Left ventricle myocardium inferior (tissue), 1 donor: ENCODE measurements at regions not wholly inside any gene's neighbourhood (a gene's known extent, or its start where the extent isn't known, plus 50 kb on each side); places are given as distances from the start of the nearest gene placed in this dataset.

Source experiments
- DNase-seq: peaks from one replicate; pipeline ENCODE4 v3.0.0-alpha.2; 2020
- H3K27ac ChIP-seq: fragments of 200-600 bp; replicated peaks from 2 replicates; pipeline ENCODE4 v1.8.0; 2021
- H3K27me3 ChIP-seq: fragments of 200-600 bp; 2 replicates; pipeline ENCODE4 v1.8.0; 2021; ENCODE audit warnings: low read depth
- H3K36me3 ChIP-seq: fragments of 200-600 bp; 2 replicates; pipeline ENCODE4 v1.8.0; 2021
- H3K4me1 ChIP-seq: fragments of 200-600 bp; 2 replicates; pipeline ENCODE4 v1.8.0; 2021
- H3K4me3 ChIP-seq: fragments of 200-600 bp; 2 replicates; pipeline ENCODE4 v1.8.0; 2021; ENCODE audit warnings: mild to moderate bottlenecking, moderate library complexity
- H3K9me3 ChIP-seq: fragments of 200-600 bp; replicated peaks from 2 replicates; pipeline ENCODE4 v1.8.0; 2021
- intact Hi-C: fragments of 100-400 bp; cut with micrococcal nuclease; formaldehyde crosslinking; loops from one replicate; pipeline ENCODE4 v1.11.0; 2022
- TF ChIP-seq, protein P1 (sequence below): fragments of 200-600 bp; IDR thresholded peaks from 2 replicates; pipeline ENCODE4 v1.8.0; 2021; ENCODE audit warnings: antibody characterized with exemption, mild to moderate bottlenecking, borderline replicate concordance
- donor health status: DM: no; HTN: yes; CAD: no; lungs with severe emphysema.

DNA sequence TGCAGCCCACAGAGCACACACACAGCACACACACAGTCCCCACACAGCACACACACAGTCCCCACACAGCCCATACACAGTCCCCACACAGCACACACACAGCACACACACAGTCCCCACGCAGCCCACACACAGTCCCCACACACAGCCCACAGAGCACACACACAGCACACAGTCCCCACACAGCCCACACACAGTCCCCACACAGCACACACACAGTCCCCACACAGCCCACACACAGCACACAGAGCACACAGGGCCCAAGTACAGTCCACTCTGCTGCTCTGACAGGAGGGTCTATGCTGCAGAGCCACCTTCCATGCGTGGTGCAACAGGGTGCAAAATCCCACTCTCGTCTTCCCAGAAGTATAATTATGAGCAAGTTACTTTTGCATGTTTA is 240.5 kb upstream of the SALL3 start:
- Histone ChIP-seq H3K4me1 (no peaks in the 10 kb centered on the region), H3K27me3 (peaks cover 35% of the 10 kb centered on the region), H3K9me3 (no peaks in the 10 kb centered on the region), H3K27ac (no peak overlapping the region), H3K4me3 (no peak overlapping the region), H3K36me3 (no peaks in the 10 kb centered on the region)
- intact Hi-C loops = no loop called here
- TF ChIP-seq, protein P1, sequence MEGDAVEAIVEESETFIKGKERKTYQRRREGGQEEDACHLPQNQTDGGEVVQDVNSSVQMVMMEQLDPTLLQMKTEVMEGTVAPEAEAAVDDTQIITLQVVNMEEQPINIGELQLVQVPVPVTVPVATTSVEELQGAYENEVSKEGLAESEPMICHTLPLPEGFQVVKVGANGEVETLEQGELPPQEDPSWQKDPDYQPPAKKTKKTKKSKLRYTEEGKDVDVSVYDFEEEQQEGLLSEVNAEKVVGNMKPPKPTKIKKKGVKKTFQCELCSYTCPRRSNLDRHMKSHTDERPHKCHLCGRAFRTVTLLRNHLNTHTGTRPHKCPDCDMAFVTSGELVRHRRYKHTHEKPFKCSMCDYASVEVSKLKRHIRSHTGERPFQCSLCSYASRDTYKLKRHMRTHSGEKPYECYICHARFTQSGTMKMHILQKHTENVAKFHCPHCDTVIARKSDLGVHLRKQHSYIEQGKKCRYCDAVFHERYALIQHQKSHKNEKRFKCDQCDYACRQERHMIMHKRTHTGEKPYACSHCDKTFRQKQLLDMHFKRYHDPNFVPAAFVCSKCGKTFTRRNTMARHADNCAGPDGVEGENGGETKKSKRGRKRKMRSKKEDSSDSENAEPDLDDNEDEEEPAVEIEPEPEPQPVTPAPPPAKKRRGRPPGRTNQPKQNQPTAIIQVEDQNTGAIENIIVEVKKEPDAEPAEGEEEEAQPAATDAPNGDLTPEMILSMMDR = no peak
- DNase-seq = no peak

GRCh38 chr18:78739882-78740677 is 239.5 kb upstream of the SALL3 start:
- Histone ChIP-seq H3K27me3 (peaks cover 44% of the 10 kb centered on the region), H3K4me3 (no peak overlapping the region), H3K36me3 (no peaks in the 10 kb centered on the region), H3K9me3 (no peaks in the 10 kb centered on the region), H3K4me1 (no peaks in the 10 kb centered on the region), H3K27ac (no peak overlapping the region)
- no peak for DNase-seq
- intact Hi-C loops = no loop called here
- TF ChIP-seq, protein P1 = no peak

GRCh38 chr18:78740876-78741275 is 238.7 kb upstream of the SALL3 start:
- no peak overlapping the region for H3K4me3 ChIP-seq
- no peaks in the 10 kb centered on the region for H3K36me3 ChIP-seq
- H3K27ac ChIP-seq = no peak overlapping the region
- TF ChIP-seq, protein P1 = no peak
- peaks cover 49% of the 10 kb centered on the region for H3K27me3 ChIP-seq
- intact Hi-C loops = no loop called here
- H3K9me3 ChIP-seq = no peaks in the 10 kb centered on the region
- no peak for DNase-seq
- no peaks in the 10 kb centered on the region for H3K4me1 ChIP-seq

DNA sequence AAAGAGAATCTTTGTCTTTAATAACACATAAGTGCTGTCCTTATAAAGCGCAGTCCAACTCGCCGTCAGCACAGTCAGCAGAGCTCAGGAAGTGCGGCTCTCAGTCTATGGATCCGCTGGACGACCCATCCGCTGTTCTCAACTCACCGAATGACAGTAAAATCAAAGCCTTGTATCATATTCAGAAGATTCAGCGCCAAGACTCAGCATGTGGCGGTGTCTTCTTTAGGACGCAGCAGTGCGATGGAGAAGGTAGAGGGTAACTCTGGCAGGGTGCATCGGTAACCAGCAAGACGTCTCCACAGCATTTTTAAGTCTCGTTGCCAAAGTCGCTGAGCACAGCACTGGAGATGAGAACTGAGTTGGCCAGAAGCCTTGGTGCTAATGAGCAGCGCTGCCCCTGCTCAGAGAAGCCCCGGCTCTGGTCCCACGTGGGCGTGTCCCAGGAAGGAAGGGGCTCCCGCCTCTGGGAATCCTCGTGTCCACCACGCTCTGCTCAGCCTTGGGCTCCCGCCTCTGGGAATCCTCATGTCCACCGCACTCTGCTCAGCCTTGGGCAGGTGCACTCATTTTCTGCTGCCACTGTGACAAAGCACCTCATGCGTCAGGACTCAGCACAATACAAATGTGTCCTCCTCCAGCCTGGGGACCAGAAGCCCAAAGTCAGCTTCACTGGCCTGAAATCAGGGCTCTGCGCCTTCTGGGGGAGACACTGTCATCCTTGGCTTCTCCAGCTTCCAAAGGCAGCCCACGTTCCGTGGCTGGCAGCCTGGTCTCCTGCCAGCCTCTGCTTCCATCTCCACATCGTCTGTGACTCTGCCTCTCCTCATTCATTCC is 238.0 kb upstream of the SALL3 start:
- intact Hi-C loops = no loop called here
- no peaks in the 10 kb centered on the region for H3K36me3 ChIP-seq
- H3K4me1 ChIP-seq = no peaks in the 10 kb centered on the region
- H3K27me3 ChIP-seq = peaks cover 53% of the 10 kb centered on the region
- DNase-seq = no peak
- H3K27ac ChIP-seq = no peak overlapping the region
- H3K4me3 ChIP-seq = no peak overlapping the region
- H3K9me3 ChIP-seq = no peaks in the 10 kb centered on the region
- TF ChIP-seq, protein P1 = no peak

DNA sequence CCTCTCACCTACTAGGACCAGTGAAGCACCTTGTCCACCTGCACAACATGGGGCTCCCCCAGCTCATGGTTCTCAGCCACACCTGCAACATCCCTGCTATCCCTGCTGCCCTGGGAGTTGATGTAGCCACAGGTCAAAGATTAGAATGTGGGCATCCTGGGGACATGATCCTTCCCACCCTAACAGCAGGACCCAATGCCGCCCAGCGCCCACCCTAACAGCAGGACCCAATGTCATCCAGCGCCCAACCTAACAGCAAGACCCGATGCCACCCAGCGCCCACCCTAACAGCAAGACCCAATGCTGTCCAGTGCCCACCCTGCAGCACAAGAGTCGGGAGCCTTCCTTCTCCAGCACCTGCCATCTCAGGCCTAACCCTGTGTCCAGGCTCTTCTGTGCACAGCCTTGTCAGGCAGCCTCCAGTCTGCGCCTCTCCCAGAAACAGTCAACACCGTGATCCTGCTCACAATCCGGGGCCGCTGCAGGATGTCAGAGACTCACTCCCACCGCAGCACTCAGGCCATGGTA is 237.3 kb upstream of the SALL3 start:
- no peak overlapping the region for H3K27ac ChIP-seq
- intact Hi-C loops = no loop called here
- TF ChIP-seq, protein P1 = no peak
- no peaks in the 10 kb centered on the region for H3K9me3 ChIP-seq
- DNase-seq = no peak
- no peaks in the 10 kb centered on the region for H3K4me1 ChIP-seq
- peaks cover 54% of the 10 kb centered on the region for H3K27me3 ChIP-seq
- H3K36me3 ChIP-seq = no peaks in the 10 kb centered on the region
- no peak overlapping the region for H3K4me3 ChIP-seq
